Stomach (tissue), 4 donors: ENCODE measurements at regions not wholly inside any gene's neighbourhood (a gene's known extent, or its start where the extent isn't known, plus 50 kb on each side); places are given as distances from the start of the nearest gene placed in this dataset.

ENCODE experiments used
- EP300 ChIP-seq: sonication (generic); formaldehyde crosslinking; IDR thresholded peaks from one replicate; pipeline ENCODE4 v1.6.1; 2017; ENCODE audit warnings: antibody characterized with exemption
- POLR2A ChIP-seq, 4 donors: fragments of 450-650 bp; IDR thresholded peaks; one replicate each; pipeline ENCODE4 v1.6.1; 2016; ENCODE audit warnings: antibody characterized with exemption in 4 of 4, control low read depth in 2 of 4, mild to moderate bottlenecking in 1 of 4, moderate library complexity in 1 of 4
- POLR2AphosphoS5 ChIP-seq, 3 donors: sonication (generic); formaldehyde crosslinking; IDR thresholded peaks; one replicate each; pipeline ENCODE4 v1.6.1; 2016; ENCODE audit warnings: antibody characterized with exemption in 3 of 3
- TF ChIP-seq, protein P1 (sequence below), 7 experiments: fragments of 450-650 bp in 4 of 7; fragments of 200-600 bp in 3 of 7; sonication (generic) in 3 of 7; IDR thresholded peaks; one replicate each; pipeline ENCODE4 v1.5.1; 2016 to 2019; ENCODE audit warnings: antibody characterized with exemption in 7 of 7, control low read depth in 2 of 7, mild to moderate bottlenecking in 1 of 7

DNA sequence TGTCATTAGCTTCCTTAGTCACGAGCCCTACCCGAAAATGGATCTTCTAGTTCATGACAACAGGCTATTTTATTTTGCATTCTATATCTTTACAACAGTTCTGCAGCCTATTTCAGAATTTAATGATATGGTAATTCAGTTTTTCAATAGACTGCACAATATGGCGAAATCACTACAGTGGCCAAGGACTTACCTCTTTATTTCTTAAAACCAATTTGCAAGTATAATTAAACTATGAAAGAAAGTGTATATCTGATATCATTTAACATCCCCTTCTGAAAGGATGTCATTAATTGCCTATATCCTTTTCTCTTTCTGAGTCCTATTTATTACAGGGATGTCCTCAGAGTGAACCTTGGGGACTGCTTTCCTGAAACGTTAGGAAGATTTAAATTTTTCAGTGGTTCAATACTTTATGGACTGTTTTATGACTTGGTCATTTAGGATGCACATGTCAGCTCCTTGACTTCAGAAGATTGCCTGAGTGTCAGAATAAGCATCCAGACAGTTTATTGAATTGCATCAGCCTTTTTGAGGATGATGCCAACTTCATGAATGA is 190.8 kb upstream of the GEMIN8 start:
- TF ChIP-seq, protein P1, sequence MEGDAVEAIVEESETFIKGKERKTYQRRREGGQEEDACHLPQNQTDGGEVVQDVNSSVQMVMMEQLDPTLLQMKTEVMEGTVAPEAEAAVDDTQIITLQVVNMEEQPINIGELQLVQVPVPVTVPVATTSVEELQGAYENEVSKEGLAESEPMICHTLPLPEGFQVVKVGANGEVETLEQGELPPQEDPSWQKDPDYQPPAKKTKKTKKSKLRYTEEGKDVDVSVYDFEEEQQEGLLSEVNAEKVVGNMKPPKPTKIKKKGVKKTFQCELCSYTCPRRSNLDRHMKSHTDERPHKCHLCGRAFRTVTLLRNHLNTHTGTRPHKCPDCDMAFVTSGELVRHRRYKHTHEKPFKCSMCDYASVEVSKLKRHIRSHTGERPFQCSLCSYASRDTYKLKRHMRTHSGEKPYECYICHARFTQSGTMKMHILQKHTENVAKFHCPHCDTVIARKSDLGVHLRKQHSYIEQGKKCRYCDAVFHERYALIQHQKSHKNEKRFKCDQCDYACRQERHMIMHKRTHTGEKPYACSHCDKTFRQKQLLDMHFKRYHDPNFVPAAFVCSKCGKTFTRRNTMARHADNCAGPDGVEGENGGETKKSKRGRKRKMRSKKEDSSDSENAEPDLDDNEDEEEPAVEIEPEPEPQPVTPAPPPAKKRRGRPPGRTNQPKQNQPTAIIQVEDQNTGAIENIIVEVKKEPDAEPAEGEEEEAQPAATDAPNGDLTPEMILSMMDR (IDR thresholded peaks at IDR 0.05), result no peak
- no peak for TF ChIP-seq EP300
- no peak for TF ChIP-seq POLR2A (IDR thresholded peaks at IDR 0.05)
- no peak for TF ChIP-seq POLR2AphosphoS5 (IDR thresholded peaks at IDR 0.05)
